Amygdala (tissue), 56 donors: ENCODE measurements at regions not wholly inside any gene's neighbourhood (a gene's known extent, or its start where the extent isn't known, plus 50 kb on each side); places are given as distances from the start of the nearest gene placed in this dataset.
A peak's percentile ranks its signal among the peaks of the same experiment; 100 is the strongest.

ENCODE experiments used
- DNase-seq, 56 donors: peaks; one replicate each; lab custom pipeline; 2025; lab: John Stamatoyannopoulos, UW

DNA sequence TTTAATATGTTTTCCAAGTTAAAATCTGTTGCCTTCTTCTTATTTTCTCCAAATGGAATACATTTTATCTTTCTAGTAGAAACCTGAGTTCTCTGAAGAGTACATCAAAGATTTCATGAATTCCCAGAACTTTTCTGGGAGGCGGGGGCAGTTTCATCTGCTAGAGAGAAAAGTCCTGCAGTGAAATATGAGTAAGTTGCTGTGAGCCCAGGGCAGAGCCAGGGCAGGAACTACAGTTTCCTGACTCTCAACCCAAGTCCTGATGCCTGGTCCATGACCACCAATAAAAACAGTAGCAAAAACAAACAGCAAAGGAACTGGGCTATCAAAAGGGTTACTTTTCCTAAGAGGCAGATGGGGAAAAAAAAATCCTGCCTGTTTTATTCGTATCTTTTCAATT is 239.4 kb upstream of the CTSO start:
- DNase-seq, result no peak

DNA sequence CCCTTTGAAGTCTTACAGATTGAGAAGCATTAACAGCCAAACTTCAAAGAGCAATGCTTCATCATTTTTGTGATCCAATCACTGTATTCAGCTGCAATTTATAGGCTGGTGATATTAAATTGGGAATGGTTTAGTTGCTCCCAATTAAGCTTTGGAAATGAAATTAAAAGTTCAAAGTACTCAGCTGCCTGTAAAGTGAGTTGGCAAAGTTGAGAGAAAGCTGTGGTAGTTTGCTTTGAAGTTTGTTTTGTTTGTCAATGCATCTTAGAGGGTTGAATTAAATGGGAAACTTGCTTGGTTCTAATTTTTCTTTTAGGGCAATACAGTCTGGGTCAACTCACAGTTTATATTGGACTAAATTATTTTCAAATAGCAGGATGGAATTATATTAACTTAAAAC is 238.4 kb upstream of the CTSO start:
- no peak for DNase-seq

DNA sequence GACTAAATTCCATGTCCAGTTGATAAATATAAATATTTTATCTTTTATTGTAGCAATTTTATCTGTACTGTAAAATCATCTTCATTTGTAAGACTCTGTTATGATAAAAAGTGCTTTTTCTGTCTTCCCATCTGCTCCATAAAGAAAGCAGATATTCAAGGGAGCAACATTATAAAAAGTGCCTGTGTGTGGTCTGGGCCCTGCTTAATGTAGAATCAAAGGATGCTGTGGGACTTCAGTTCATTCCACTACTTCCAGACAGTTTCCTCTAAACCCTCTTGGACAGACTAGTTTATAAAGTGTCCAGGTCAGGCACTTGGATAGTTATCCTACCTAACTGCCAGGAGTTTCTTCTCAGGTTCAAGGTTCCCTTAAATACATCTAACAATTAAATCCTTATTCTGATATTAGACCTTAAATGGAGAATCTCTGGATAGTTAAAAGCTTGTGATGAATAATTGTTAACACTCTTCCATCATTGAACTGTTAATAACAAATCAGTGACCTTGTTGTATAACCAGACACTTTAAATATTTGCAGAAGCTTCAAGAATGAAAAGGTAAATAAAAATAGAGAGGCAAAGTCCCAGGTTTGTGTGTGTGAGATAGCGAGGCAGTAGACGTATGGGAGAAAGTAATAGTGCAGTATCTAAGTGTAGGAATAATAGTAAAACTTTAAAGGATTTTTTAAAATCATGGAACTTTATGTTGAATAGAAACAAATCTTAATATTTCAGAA is 237.5 kb upstream of the CTSO start:
- DNase-seq, result no peak

DNA sequence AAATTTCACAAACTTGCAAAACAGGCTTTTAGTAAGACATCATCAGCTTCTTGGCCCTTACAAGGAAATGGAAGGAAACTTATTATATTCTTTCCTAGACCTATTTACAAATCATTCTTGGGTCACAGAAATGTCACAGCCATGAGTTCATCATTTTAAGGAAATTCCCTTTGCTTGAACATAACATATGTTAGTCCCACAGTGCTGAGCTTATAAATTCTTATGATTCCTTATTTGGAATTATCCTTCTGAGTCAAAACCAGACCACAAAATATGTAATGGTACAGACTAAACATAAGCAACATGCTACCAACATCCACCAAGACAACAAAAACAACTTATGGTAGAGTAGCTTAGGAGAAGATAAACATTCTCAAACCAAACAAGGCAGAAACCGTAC is 236.9 kb upstream of the CTSO start:
- DNase-seq, result no peak

DNA sequence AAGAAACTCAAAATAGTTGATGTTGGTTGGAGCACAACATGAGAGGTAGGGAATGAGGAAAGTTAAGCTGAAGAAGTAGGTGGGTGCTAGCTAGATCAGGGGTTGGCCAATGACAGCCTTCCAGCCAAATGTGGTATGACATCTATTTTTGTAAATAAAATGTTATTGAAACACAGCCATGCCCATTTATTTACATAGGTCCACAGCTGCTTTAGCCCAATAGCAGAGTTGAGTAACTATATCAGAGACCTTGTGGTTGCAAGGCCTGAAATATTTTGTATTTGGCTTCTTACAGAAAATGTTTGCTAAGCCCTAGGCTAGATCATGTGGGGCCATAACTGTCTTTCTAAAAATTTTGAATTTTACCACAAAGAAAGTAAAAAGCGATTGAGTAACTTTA is 234.9 kb upstream of the CTSO start:
- no peak for DNase-seq

DNA sequence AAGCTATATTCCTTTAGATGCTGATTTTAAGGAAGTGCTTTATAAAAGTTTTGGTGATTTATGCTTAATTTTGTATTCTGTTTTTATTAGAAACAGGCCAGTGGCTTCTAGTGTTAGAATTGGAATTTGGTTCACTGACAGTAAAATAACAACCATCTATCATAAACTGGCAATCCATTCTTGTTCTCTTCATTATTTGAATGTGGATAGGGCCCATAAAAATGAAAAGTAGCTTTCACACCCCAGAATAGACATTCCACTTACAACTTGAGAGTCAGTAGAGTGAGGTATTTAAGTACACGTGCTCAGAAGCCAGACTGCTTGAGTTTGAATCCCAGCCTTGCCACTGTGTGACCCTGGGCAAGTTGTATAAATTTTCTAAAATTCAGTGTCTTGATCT is 232.4 kb upstream of the CTSO start:
- no peak for DNase-seq

DNA sequence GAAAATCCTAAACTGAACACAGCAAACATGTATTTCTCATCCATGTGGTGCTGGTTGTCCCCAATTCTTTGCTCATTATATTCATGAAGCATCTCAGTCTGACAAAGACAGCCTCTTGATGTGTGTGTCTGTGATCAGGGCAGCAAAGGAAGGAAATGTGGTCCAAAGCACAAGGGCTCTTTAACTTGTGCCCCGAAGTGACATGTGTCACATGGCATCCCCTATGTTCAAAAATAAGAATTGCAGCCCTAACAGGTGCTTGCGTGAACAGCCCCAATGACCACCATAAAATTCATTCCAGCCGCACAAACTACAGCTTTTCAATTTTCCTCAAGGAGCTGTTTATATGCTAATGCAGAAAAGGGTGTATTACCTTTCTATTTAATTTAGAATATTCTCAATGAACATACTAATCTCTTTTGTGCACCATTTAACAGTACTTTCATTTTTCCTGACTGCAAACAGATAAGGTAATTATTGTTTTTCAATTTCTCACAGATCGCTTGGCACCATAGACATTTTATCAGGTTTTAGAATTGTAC is 231.9 kb upstream of the CTSO start:
- DNase-seq, result no peak

DNA sequence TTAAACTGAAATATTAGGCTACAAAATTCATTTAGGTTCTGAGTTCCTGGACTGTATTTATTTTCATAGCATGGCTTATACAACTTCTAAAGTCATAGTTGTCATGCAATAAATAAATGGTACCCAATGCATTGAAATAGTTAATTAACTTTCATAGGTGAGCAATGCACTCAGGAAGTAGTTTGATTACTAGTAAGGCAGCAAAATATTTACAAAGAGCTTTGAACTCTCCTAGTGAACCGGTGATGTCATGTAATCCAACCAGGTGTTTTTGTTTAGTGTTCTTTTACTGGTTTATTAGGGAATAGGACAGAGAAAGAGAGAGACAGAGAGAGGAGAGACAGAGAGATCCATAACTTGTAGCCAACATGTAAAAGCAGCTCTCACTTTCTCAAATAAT is 228.6 kb upstream of the CTSO start:
- DNase-seq, result no peak

DNA sequence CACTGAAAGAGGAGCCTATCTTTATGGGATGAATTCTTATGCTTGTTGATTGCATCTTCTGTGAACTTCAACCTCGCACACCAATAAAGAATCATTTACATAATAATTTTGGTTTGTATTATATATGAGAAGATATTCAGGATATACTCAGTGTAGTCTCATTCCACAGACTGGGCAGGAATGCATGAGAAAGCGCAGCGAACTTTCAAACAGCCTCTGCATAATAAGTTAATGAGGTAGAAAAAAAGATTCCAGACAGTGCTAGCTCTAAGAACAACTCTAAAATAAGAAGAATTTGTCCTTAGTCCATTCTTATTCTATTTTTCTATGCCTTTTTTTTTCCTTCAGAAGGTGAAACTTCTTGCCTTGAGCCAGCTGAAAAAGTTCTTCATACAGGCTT is 224.3 kb upstream of the CTSO start:
- no peak for DNase-seq

DNA sequence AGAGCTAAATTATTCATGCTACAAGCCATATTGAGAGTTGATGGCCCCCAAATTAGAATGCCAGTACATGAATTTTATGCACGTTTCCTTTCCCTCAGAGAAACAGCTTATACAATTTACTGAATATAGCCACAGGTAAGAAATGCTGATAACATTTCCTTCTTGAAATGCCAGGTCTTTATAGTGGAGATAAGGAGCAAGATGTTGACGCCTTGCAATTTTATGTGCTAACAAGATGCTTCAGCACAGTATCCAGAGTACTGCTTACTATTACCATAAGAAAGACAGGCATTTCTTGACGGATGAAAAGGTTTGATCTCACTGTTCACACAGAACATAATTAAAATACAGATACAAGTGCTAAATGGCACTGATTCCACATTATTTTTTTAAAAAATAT is 223.2 kb upstream of the CTSO start:
- DNase-seq, result no peak

DNA sequence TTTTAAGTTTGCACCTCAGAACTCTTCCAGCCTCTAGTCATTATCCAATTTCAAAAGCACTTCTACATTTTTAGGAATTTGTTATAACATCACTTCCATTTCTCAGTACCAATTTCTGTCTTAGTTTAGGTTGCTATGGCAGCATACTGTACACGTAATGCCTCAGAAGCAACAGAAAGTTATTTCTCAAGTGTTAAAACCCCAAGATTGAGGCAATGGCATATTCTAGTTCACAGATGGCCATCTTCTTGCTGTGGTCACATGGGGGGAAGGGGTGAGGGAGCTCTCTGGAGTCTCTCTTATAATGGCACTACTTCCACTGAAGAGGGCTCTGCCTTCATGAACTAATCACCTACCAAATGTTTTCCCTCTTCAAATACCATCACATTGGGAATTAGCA is 220.3 kb upstream of the CTSO start:
- DNase-seq, result no peak

DNA sequence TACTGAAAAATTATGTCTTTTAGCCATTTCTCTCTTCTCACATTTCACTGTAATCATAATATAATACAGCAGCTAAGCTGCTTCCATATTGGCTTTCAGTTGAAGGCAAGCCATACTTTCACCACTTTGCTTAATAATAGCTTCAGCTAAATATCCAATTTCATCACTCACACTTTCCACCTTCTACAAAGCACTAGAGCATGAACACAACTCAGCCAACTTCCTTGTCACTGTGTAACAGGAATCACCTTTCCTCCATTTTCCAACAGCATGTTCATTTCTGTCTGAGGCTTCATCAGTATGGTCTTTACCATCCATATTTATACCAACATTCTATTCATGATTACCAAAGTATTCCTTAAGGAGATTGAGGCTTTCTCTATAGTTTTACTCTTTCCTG is 219.8 kb upstream of the CTSO start:
- no peak for DNase-seq

DNA sequence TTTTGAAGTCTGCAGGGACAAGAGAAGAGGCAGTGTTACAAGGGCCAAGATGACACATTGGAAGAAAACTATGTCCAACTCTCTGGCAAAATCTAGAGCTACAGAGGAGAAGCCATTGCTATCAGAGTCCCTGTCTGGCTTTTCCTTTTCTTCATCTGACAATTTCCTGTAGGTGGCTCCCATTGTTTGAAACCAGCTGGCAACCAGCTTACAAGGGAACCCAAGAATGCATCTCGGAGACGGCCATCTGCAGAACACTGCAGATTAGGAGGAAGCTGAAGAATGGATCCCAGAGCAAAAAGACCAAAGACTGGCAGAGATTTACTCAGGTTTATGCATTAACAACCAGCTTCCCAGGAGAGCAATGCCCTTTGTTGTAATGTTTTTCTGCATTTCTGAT is 216.2 kb upstream of the CTSO start:
- DNase-seq, result peak in 1 of 56 donors; percentile 2

DNA sequence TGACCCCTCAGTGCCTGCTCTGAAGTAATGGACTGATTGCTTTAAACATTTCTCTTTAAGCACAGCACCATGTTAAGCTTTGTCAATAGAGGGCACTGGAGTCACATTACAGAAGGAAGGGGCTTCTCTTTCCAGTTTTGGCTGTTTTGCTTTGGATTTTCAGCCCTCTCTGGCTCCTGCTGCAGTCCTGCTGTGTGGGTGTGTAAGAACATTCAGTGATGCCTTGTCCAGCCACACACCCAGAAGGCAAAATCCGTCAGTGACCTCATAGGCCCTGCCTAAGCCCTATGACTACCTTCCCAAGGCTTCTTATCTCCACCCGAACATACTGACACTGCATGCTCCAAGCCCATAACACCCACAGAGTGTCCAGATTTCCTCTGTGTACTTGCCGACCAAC is 215.3 kb upstream of the CTSO start:
- DNase-seq, result peak in 12 of 56 donors; percentile 0 to 25 (median 5)

DNA sequence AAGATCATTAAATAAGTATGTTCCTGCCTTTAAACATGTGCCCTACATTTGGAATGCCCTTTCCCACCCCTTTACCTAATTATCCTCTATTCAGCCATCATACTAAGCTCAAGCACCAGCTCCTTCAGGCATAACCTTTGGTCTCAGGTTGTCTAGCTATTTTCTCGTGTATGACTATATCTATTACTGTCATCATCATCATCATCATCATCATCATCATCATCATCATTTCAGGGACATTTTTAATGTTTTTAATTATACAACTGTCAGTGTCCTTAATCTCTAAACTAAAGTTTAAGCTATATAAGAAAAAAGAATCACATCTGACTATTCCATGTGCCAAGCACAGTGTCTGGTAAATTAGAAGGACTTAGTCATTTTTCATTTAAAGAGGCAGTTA is 214.6 kb upstream of the CTSO start:
- DNase-seq, result no peak

DNA sequence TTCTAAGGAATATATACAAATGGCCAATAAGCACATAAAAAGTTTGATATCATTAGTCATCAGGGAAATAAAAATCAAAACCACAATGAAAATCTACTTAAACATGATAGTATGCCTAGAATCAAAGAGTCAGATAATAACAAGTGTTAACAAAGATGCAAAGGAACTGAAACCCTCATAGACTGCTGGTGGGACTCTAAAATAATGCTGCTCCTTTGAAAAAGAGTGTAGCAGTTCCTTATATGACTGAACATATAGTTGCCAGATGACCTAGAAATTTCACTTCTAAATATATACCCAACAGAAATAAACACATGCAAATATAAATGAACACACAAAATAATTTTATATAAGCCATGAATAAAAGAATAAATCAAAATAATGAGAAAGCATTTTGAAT is 205.1 kb upstream of the CTSO start:
- DNase-seq, result no peak

DNA sequence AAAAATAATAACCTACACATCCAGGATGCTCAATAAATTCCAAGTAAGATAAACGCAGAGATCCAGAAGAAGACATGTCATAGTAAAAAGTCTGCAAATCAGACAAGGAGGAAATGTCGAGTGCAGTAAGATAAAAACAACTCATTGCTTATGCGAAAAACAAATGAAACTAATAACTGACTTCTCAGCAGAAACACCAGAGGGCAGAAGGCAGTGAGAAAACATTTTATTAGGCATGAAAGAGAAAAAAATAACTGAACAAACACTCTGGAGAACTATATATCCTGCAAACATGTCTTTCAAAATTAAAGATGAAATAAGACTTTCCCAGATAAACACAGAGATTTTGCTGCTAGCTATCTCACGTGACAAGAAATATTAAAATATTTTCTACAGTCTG is 201.3 kb upstream of the CTSO start:
- DNase-seq, result no peak

DNA sequence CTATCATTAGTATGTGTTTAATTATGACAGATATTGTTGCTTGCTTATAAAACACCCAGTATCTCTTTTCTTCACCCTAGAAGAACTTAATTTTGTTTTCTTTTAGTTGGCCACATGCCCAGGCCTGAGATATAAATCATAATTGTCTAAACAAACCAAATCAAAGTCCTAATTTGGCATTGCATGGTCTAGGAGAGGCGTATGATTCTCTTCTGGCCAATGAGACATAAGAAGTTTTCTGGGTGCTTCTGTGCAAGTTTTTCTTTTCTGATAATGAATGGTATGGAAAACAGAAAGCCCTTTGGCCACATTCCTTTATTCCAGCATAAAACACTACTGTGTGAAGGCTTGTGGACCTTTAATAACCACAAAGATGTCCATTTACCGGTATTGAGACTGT is 192.9 kb upstream of the CTSO start:
- DNase-seq, result no peak

DNA sequence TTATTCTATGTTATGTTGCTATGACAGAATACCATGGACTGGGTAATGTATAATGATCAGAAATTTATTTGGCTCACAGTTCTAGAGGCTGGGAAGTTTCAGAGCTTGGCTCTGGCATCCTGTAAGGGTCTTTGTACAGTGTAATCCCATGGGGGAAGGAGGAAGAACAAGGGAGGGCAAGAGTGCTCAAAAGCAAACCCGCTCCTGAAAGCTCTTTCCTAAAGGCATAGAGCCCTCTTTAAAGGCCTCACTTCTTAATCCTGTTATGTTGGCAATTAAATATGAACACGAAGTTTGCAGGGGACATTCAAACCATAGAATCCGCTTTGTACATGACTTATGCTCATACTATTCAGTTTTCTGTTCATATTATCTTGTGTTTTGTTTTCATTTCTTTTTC is 191.3 kb upstream of the CTSO start:
- DNase-seq, result no peak

DNA sequence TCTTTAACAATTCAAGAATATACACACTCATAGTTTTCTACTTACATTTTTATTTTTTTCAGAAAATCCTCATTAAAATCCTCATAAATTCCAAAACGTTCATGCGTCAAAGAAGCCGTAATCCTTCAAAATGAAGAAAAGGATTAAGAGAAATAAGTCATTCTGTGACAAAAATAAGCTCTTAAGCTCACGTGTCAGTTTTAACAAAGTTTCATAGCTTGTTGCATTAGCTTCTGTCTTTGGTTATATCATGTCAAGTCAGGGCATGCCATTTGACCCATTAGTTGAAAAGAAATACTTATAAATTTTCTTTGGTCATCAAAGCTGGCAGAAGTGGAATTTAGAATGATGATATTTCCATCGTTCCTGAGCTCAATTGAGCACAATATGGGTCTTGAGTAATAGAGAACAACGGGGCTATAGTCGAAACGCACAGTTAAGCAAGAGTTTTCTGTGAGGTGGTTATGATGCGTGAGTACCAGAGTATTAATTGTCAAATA is 185.2 kb upstream of the CTSO start:
- no peak for DNase-seq

DNA sequence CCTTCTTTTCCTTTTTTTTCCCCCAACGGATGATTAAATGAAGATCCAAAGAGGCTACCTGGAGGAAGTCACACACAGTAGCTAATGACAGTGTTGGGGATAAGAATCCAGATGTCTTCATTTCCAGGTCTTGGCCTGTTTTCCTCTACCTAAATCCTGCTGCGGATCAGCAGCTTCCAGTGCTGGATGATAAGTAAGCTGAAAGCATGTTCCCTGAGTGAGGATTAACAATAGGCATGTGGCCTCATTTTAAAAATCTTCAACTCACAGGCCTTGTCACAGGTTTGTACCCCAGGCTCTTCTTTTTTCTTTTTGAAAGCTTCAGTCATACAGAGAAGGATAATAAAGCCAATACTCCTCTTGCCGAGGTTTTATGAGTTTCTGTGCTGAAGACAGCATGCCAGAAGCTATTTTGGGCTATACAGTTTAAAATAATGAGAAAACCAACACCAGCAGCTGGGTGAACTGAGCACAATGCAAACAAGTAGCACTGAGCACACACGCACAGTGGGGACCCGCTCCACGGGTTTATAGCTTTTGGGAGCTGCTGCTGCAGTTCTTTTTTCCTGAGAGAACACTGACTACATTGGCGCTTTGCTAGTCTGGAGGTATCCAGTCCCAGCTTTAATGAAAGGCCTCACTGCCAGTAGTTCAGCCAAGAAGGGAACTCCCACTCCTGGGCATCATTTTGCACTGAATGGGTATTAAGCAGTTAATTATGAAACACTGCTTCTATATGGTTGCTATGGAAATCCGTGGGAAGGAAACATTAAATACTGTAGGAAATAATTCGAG is 184.2 kb upstream of the CTSO start:
- DNase-seq, result peak in 11 of 56 donors; percentile 0 to 28 (median 4)

DNA sequence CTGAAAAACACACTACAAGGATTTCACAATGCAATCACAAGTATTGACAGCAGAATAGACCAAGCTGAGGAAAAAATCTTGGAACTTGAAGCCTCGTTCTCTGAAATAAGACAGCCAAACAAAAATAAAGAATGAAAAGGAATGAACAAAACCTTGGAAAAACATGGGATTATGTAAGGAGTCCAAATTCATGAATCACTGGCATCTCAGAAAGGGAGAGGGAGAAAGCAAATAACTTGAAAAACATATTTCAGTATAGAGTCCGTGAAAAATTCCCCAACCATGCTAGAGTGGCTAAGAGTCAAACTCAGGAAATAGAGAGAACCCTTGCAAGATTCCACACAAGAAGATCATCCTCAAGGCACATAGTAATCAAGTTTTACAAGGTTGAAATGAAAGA is 178.5 kb upstream of the CTSO start:
- DNase-seq, result no peak
